Activated B cell treated with CpG ODN at 0.5 μM for 24 hours (primary cell): ENCODE measurements at regions not wholly inside any gene's neighbourhood (a gene's known extent, or its start where the extent isn't known, plus 50 kb on each side); places are given as distances from the start of the nearest gene placed in this dataset.

Experiments used
- ATAC-seq: fragments of 200-7000 bp; cut with Tn5 transposase; one replicate; pipeline ENCODE4 v1.10.0; 2021; ENCODE audit warnings: low read depth, mild to moderate bottlenecking, moderate library complexity
- CTCF ChIA-PET: fragments of 350-600 bp; sonication (Branson Sonifier 250); formaldehyde crosslinking; loops from one replicate; lab custom pipeline; 2021; ENCODE audit warnings: antibody characterized with exemption; lab: Charles Lee
- POLR2A ChIA-PET: fragments of 350-600 bp; sonication (Branson Sonifier 250); formaldehyde crosslinking; loops from one replicate; lab custom pipeline; 2021; ENCODE audit warnings: antibody characterized with exemption; lab: Charles Lee
- DNase-seq: peaks from one replicate; pipeline ENCODE4 v3.0.0; 2022
- H3K27ac Mint-ChIP-seq: one replicate; pipeline ENCODE4 v1.8.0; 2020; ENCODE audit warnings: mixed read lengths
- H3K27me3 Mint-ChIP-seq: one replicate; pipeline ENCODE4 v1.8.0; 2021; ENCODE audit warnings: mixed read lengths
- H3K36me3 Mint-ChIP-seq: one replicate; pipeline ENCODE4 v1.8.0; 2021; ENCODE audit warnings: low read depth, mixed read lengths
- H3K4me1 Mint-ChIP-seq: one replicate; pipeline ENCODE4 v1.8.0; 2021; ENCODE audit warnings: mixed read lengths
- H3K4me3 Mint-ChIP-seq: one replicate; pipeline ENCODE4 v1.8.0; 2020; ENCODE audit warnings: mild to moderate bottlenecking, mixed read lengths
- H3K9me3 Mint-ChIP-seq: one replicate; pipeline ENCODE4 v1.8.0; 2020; ENCODE audit warnings: mixed read lengths
- CTCF ChIP-seq: fragments of 200-600 bp; IDR thresholded peaks from one replicate; pipeline ENCODE4 v1.8.0; 2022; ENCODE audit warnings: antibody characterized with exemption, mild to moderate bottlenecking
- intact Hi-C: fragments of 100-400 bp; cut with micrococcal nuclease; formaldehyde crosslinking; loops from one replicate; pipeline ENCODE4 v1.15.1; 2024

DNA sequence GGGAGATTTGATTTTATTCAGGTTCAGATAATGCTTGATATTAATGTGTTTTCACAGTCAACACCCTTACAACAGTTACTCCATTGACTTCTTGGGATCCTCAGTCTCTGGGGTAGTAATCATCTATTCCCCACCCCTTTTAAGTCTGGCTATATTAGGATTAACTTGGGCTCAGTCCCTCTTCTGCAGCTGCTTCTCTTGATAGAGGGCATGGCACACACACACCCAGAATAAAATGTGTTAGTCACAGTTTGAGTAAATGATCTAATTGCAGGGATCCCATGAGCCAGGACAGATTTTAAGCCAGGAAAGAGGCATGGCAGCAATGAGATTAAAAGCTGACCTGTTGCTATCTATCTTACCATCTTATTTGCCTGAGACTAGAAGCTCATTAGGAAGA, 53.7 kb upstream of the VLDLR start:
- no peaks in the 10 kb centered on the region for H3K9me3 Mint-ChIP-seq
- ChIA-PET POLR2A (no interaction called here), CTCF (no interaction called here)
- no peak overlapping the region for H3K4me3 Mint-ChIP-seq
- no peak overlapping the region for H3K27ac Mint-ChIP-seq
- peaks cover 3% of the 10 kb centered on the region for H3K27me3 Mint-ChIP-seq
- intact Hi-C loops: no loop called here
- H3K36me3 Mint-ChIP-seq: no peaks in the 10 kb centered on the region
- DNase-seq (no peak), ATAC-seq (no peak)
- no peak for TF ChIP-seq CTCF
- no peaks in the 10 kb centered on the region for H3K4me1 Mint-ChIP-seq

- H3K9me3 Mint-ChIP-seq: no peaks in the 10 kb centered on the region
- H3K4me3 Mint-ChIP-seq: no peak overlapping the region
- ChIA-PET POLR2A (no interaction called here), CTCF (no interaction called here)
- H3K4me1 Mint-ChIP-seq: no peaks in the 10 kb centered on the region
- H3K27ac Mint-ChIP-seq: no peak overlapping the region
- ATAC-seq: no peak
- H3K36me3 Mint-ChIP-seq: no peaks in the 10 kb centered on the region
- intact Hi-C loops: no loop called here
- peaks cover 3% of the 10 kb centered on the region for H3K27me3 Mint-ChIP-seq
- no peak for DNase-seq
- TF ChIP-seq CTCF: no peak
Observed at GRCh38 chr9:2568689-2569088, 52.9 kb upstream of the VLDLR start.

GRCh38 chr9:2570615-2571479, 50.7 kb upstream of the VLDLR start:
- Mint-ChIP-seq H3K4me3 (no peak overlapping the region), H3K4me1 (no peaks in the 10 kb centered on the region), H3K27ac (no peak overlapping the region), H3K36me3 (no peaks in the 10 kb centered on the region), H3K27me3 (peaks cover 3% of the 10 kb centered on the region), H3K9me3 (no peaks in the 10 kb centered on the region)
- intact Hi-C loops: no loop called here
- ChIA-PET CTCF (no interaction called here), POLR2A (no interaction called here)
- DNase-seq (no peak), ATAC-seq (no peak)
- TF ChIP-seq CTCF: no peak
